Muscle layer of colon (tissue), 2 donors: ENCODE measurements at regions not wholly inside any gene's neighbourhood (a gene's known extent, or its start where the extent isn't known, plus 50 kb on each side); places are given as distances from the start of the nearest gene placed in this dataset.
"Not testable (repeated sequence)": the region's sequence is repeated elsewhere in the genome, so short reads cannot be mapped to it uniquely, and the experiment has no call there.

Experiments
- H3K27ac ChIP-seq: one replicate; pipeline ENCODE4 v1.7.0; 2013; ENCODE audit warnings: low read depth, mild to moderate bottlenecking, low read length, moderate library complexity
- H3K27me3 ChIP-seq, 2 donors: one replicate each; pipeline ENCODE4 v1.7.0; 2013; ENCODE audit warnings: low read length in 2 of 2, mild to moderate bottlenecking in 2 of 2; ENCODE audit not compliant: insufficient read depth in 2 of 2, control insufficient read depth in 1 of 2
- H3K36me3 ChIP-seq: one replicate; pipeline ENCODE4 v1.7.0; 2013; ENCODE audit warnings: mild to moderate bottlenecking, low read length; ENCODE audit not compliant: insufficient read depth
- H3K4me1 ChIP-seq: one replicate; pipeline ENCODE4 v1.7.0; 2013; ENCODE audit warnings: mild to moderate bottlenecking, low read length; ENCODE audit not compliant: insufficient read depth
- H3K4me3 ChIP-seq, 2 donors: one replicate each; pipeline ENCODE4 v1.7.0; 2013; ENCODE audit warnings: low read length in 2 of 2, low read depth in 1 of 2, mild to moderate bottlenecking in 1 of 2, moderate library complexity in 1 of 2
- H3K9ac ChIP-seq: one replicate; pipeline ENCODE4 v1.7.0; 2013; ENCODE audit warnings: low read length
- H3K9me3 ChIP-seq: one replicate; pipeline ENCODE4 v1.7.0; 2013; ENCODE audit warnings: mild to moderate bottlenecking, low read length
- donor health status: abdominal sarcoma.
- donor health status: Adenocarcinoma of cecum.

DNA sequence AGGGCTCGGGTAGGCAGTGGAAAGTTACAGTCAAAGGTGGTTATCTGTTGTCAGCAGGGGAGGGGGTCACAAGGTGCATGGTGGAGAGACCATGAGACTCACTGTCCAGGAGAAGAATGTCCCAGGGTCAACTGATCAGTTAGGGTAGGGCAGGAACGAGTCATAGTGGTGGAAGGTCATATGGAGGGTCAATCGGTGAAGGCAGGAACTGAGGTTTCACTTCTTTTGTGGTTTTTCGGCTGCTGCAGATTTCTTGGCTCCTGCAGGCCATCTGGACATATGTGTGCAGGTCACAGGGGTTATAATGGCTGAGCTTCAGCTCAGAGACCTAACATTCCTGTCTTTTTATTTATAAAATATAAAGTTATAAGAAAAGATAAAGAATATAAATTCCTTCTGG, 506.2 kb upstream of the ROBO2 start:
- H3K4me1 ChIP-seq, H3K9ac ChIP-seq, H3K27ac ChIP-seq, H3K27me3 ChIP-seq, H3K9me3 ChIP-seq, H3K36me3 ChIP-seq, H3K4me3 ChIP-seq: not testable (repeated sequence)

- not testable (repeated sequence) for H3K9me3 ChIP-seq, H3K4me1 ChIP-seq, H3K27me3 ChIP-seq, H3K4me3 ChIP-seq, H3K27ac ChIP-seq, H3K36me3 ChIP-seq, H3K9ac ChIP-seq
These were observed 502.0 kb upstream of the ROBO2 start for GRCh38 chr3:76537857-76538256.

GRCh38 chr3:76547674-76548073, 492.2 kb upstream of the ROBO2 start:
- Histone ChIP-seq H3K36me3 (no peaks in the 10 kb centered on the region), H3K9me3 (no peaks in the 10 kb centered on the region), H3K9ac (no peak overlapping the region), H3K27me3 (no peaks in the 10 kb centered on the region), H3K27ac (no peak overlapping the region), H3K4me1 (no peaks in the 10 kb centered on the region), H3K4me3 (no peak overlapping the region)

DNA sequence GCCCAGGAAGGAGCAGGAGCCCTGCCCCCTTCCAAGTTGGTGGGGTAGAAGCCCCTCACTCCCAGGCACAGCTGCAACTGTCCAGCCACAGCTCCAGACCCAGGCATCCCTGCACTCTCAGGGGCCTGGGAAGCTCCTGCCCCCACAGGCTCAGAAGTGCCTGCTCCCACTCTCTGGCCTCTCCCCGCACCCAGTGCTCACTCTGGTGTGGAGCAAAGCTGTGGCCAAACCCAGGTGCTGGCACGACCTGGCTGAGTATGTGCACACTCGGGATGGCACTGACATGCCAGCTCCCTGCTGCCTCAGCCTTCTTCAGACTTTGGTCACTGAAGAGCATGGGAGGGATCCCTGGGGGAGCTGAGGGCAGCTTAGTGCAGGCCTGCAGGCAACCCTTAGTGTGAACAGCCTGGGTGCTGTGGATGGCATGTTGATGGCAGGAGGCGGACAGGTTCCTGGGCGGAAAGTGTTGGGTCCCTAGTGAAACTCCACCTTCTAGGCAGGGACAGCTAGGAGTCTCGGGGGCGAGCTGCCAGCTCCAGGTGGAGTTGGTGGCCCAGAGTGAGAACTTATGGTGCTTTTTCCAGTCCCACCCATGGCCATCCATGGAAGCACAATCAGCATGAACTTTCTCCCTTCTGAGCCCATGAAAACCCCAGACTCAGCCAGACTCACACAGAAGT, 489.2 kb upstream of the ROBO2 start:
- Histone ChIP-seq H3K27me3 (no peaks in the 10 kb centered on the region), H3K27ac (no peak overlapping the region), H3K4me3 (no peak overlapping the region), H3K9me3 (no peaks in the 10 kb centered on the region), H3K36me3 (no peaks in the 10 kb centered on the region), H3K4me1 (no peaks in the 10 kb centered on the region), H3K9ac (no peak overlapping the region)

- no peaks in the 10 kb centered on the region for H3K36me3 ChIP-seq
- H3K9me3 ChIP-seq, result no peaks in the 10 kb centered on the region
- H3K4me1 ChIP-seq, result no peaks in the 10 kb centered on the region
- H3K4me3 ChIP-seq, result no peak overlapping the region
- H3K27ac ChIP-seq, result no peak overlapping the region
- H3K9ac ChIP-seq, result no peak overlapping the region
- no peaks in the 10 kb centered on the region for H3K27me3 ChIP-seq
These were observed 488.2 kb upstream of the ROBO2 start for GRCh38 chr3:76551739-76552138.

GRCh38 chr3:76552653-76553052, 487.2 kb upstream of the ROBO2 start:
- Histone ChIP-seq H3K4me3 (no peak overlapping the region), H3K9me3 (no peaks in the 10 kb centered on the region), H3K27me3 (no peaks in the 10 kb centered on the region), H3K4me1 (no peaks in the 10 kb centered on the region), H3K27ac (no peak overlapping the region), H3K9ac (no peak overlapping the region), H3K36me3 (no peaks in the 10 kb centered on the region)

DNA sequence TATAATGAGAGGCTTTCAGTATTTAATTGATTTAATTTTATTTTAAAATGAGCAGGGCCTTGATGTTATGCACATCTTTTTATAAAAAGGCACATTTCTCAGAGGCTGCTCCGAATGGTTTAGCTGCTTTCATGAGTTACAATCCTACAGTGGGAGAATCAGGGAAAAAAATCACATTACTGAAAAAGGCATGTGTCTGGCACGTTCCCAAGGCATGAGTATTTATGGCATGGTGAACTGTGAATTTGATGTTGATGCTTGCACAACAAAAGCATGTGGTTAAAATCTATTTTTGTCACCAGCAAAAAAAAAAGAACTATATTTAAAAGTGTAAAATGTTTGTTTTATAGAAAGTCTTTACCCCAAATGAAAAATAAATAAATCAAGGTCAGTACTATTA, 485.2 kb upstream of the ROBO2 start:
- Histone ChIP-seq H3K27ac (no peak overlapping the region), H3K9me3 (no peaks in the 10 kb centered on the region), H3K4me1 (no peaks in the 10 kb centered on the region), H3K36me3 (no peaks in the 10 kb centered on the region), H3K4me3 (no peak overlapping the region), H3K27me3 (no peaks in the 10 kb centered on the region), H3K9ac (no peak overlapping the region)

GRCh38 chr3:76561494-76562236, 478.2 kb upstream of the ROBO2 start:
- Histone ChIP-seq H3K4me1 (peaks cover 10% of the 10 kb centered on the region), H3K36me3 (no peaks in the 10 kb centered on the region), H3K27me3 (no peaks in the 10 kb centered on the region), H3K4me3 (no peak overlapping the region), H3K27ac (no peak overlapping the region), H3K9ac (no peak overlapping the region), H3K9me3 (no peaks in the 10 kb centered on the region)

GRCh38 chr3:76565496-76566210, 474.2 kb upstream of the ROBO2 start:
- H3K4me3 ChIP-seq, result no peak overlapping the region
- no peaks in the 10 kb centered on the region for H3K36me3 ChIP-seq
- no peaks in the 10 kb centered on the region for H3K9me3 ChIP-seq
- H3K27me3 ChIP-seq, result no peaks in the 10 kb centered on the region
- no peak overlapping the region for H3K27ac ChIP-seq
- peaks cover 10% of the 10 kb centered on the region for H3K4me1 ChIP-seq
- H3K9ac ChIP-seq, result no peak overlapping the region

- Histone ChIP-seq H3K36me3 (no peaks in the 10 kb centered on the region), H3K4me1 (peaks cover 10% of the 10 kb centered on the region), H3K27me3 (no peaks in the 10 kb centered on the region), H3K9ac (no peak overlapping the region), H3K4me3 (no peak overlapping the region), H3K27ac (no peak overlapping the region), H3K9me3 (no peaks in the 10 kb centered on the region)
These were observed 473.7 kb upstream of the ROBO2 start for GRCh38 chr3:76566211-76566534.

- Histone ChIP-seq H3K9ac (no peak overlapping the region), H3K27me3 (no peaks in the 10 kb centered on the region), H3K4me3 (no peak overlapping the region), H3K27ac (no peak overlapping the region), H3K36me3 (no peaks in the 10 kb centered on the region), H3K4me1 (peaks cover 10% of the 10 kb centered on the region), H3K9me3 (no peaks in the 10 kb centered on the region)
These were observed 473.0 kb upstream of the ROBO2 start for GRCh38 chr3:76566904-76567303.
